Esophagus muscularis mucosa (tissue), 3 donors: ENCODE measurements at regions not wholly inside any gene's neighbourhood (a gene's known extent, or its start where the extent isn't known, plus 50 kb on each side); places are given as distances from the start of the nearest gene placed in this dataset.

ENCODE experiments used
- POLR2A ChIP-seq: fragments of 450-650 bp; IDR thresholded peaks from one replicate; pipeline ENCODE4 v1.6.1; 2017; ENCODE audit warnings: antibody characterized with exemption, moderate library complexity, mild to moderate bottlenecking, low read depth
- TF ChIP-seq, protein P1 (sequence below), 3 experiments: fragments of 200-600 bp in 2 of 3; fragments of 450-650 bp in 1 of 3; sonication (generic) in 2 of 3; IDR thresholded peaks; one replicate each; pipeline ENCODE4 v1.5.1; 2017 to 2019; ENCODE audit warnings: antibody characterized with exemption in 3 of 3, mild to moderate bottlenecking in 2 of 3, moderate library complexity in 1 of 3

DNA sequence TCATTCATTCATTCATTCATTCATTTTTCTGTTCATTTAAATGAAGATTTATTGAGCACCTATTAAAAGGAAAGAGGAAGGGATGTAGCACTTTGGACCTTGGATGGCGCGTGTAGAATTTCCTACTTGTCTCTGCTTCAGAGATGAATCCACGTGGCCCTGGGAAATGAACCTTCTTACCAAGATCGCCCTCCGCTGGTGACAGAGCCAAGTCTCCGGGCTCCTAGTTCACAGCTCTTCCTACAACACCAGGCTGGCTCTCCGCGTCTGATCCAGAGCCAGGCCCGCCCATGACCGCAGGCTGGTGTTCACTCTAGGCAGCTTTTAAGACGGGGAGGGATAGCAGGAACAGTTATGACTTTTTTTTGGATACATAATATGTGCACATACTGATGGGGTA is 70.9 kb upstream of the PIWIL1 start:
- TF ChIP-seq POLR2A: no peak
- TF ChIP-seq, protein P1, sequence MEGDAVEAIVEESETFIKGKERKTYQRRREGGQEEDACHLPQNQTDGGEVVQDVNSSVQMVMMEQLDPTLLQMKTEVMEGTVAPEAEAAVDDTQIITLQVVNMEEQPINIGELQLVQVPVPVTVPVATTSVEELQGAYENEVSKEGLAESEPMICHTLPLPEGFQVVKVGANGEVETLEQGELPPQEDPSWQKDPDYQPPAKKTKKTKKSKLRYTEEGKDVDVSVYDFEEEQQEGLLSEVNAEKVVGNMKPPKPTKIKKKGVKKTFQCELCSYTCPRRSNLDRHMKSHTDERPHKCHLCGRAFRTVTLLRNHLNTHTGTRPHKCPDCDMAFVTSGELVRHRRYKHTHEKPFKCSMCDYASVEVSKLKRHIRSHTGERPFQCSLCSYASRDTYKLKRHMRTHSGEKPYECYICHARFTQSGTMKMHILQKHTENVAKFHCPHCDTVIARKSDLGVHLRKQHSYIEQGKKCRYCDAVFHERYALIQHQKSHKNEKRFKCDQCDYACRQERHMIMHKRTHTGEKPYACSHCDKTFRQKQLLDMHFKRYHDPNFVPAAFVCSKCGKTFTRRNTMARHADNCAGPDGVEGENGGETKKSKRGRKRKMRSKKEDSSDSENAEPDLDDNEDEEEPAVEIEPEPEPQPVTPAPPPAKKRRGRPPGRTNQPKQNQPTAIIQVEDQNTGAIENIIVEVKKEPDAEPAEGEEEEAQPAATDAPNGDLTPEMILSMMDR (IDR thresholded peaks at IDR 0.05): no peak
